Lower leg skin (tissue), 3 donors: ENCODE measurements at regions not wholly inside any gene's neighbourhood (a gene's known extent, or its start where the extent isn't known, plus 50 kb on each side); places are given as distances from the start of the nearest gene placed in this dataset.

Source experiments
- DNase-seq, 2 donors: peaks; one replicate each; pipeline ENCODE4 v3.0.0-alpha.2; 2019; ENCODE audit warnings: low spot score in 2 of 2
- H3K4me3 ChIP-seq: fragments of 200-600 bp; sonication (generic); 2 replicates; pipeline ENCODE4 v1.5.1; 2017; ENCODE audit warnings: mild to moderate bottlenecking, low read depth; ENCODE audit not compliant: poor library complexity, severe bottlenecking
- POLR2A ChIP-seq, 2 donors: fragments of 450-650 bp; IDR thresholded peaks; one replicate each; pipeline ENCODE4 v1.6.1; 2016 to 2017; ENCODE audit warnings: antibody characterized with exemption in 2 of 2, mild to moderate bottlenecking in 1 of 2, moderate library complexity in 1 of 2
- WGBS, 2 donors: methylation state at CpG; one replicate each; pipeline ENCODE4 v1.1.5; 2018; 5-methylcytosine and 5-hydroxymethylcytosine counted together
- intact Hi-C: fragments of 100-400 bp; cut with DNase I; formaldehyde crosslinking; loops from one replicate; pipeline ENCODE4 v1.15.0; 2023; ENCODE audit warnings: low total_unique reads

GRCh38 chr10:132136689-132137088 is 50.1 kb upstream of the DPYSL4 start:
- DNase-seq: no peak
- intact Hi-C loops: loop anchor here (10.0 kb wide), 1 partner anchor 252 kb away; no protein-coding TSS in a partner anchor
- TF ChIP-seq POLR2A (IDR thresholded peaks at IDR 0.05): no peak
- WGBS, 2 donors: 89 to 91% methylated on average over 9 to 10 of the region's 10 CpGs
- H3K4me3 ChIP-seq: no peak overlapping the region
